IMR-90 (cell line): ENCODE measurements at regions not wholly inside any gene's neighbourhood (a gene's known extent, or its start where the extent isn't known, plus 50 kb on each side); places are given as distances from the start of the nearest gene placed in this dataset.

ENCODE experiments used
- ATAC-seq: fragments of 200-7000 bp; cut with Tn5 transposase; 2 replicates; pipeline ENCODE4 v1.9.1; 2020; ENCODE audit warnings: low read depth, mild to moderate bottlenecking, moderate library complexity
- BruUV-seq: library from RNA; stranded (reverse); fragments of 400-500 nt; replicated peaks from 2 replicates; lab custom pipeline; 2021; lab: Mats Ljungman, UMichigan
- CTCF ChIA-PET: fragments of 300-600 bp; formaldehyde crosslinking; extraction: SDS; loops from one replicate; lab custom pipeline; 2021; ENCODE audit warnings: antibody characterized with exemption; lab: Yijun Ruan, JAX
- POLR2A ChIA-PET: fragments of 300-600 bp; sonication (Branson Sonifier 250); formaldehyde crosslinking; loops from one replicate; lab custom pipeline; 2022; ENCODE audit warnings: antibody characterized with exemption; ENCODE audit not compliant: unreplicated experiment; lab: Charles Lee
- DNase-seq: peaks from one replicate; pipeline ENCODE4 v3.0.0; 2013
- H2AFZ ChIP-seq: replicated peaks from 2 replicates; pipeline ENCODE3; 2013; ENCODE audit warnings: low read length, mild to moderate bottlenecking; ENCODE audit not compliant: poor library complexity
- H2AK5ac ChIP-seq: 2 replicates; pipeline ENCODE4 v1.6.1; 2013; ENCODE audit warnings: low read depth, low read length, inconsistent platforms
- H2AK9ac ChIP-seq: replicated peaks from 2 replicates; pipeline ENCODE3; 2013; ENCODE audit warnings: mild to moderate bottlenecking, low read depth, low read length, moderate library complexity; ENCODE audit not compliant: poor library complexity
- H2BK120ac ChIP-seq: 2 replicates; pipeline ENCODE4 v1.6.1; 2013; ENCODE audit warnings: low read depth, low read length, inconsistent platforms
- H2BK15ac ChIP-seq: 3 replicates; pipeline ENCODE4 v1.6.1; 2013; ENCODE audit warnings: low read depth, low read length, inconsistent platforms
- H2BK20ac ChIP-seq: 2 replicates; pipeline ENCODE4 v1.6.1; 2013; ENCODE audit warnings: low read depth, mild to moderate bottlenecking, inconsistent platforms, low read length, moderate library complexity
- H2BK5ac ChIP-seq: 2 replicates; pipeline ENCODE4 v1.6.1; 2013; ENCODE audit warnings: mild to moderate bottlenecking, low read depth, low read length, inconsistent platforms; ENCODE audit not compliant: poor library complexity, severe bottlenecking
- H3K14ac ChIP-seq: replicated peaks from 2 replicates; pipeline ENCODE4 v1.6.1; 2013; ENCODE audit warnings: low read depth, low read length, inconsistent platforms
- H3K18ac ChIP-seq: 2 replicates; pipeline ENCODE4 v1.6.1; 2013; ENCODE audit warnings: low read depth, low read length, control low read depth
- H3K23ac ChIP-seq: 2 replicates; pipeline ENCODE4 v1.6.1; 2013; ENCODE audit warnings: low read depth, low read length, inconsistent platforms
- H3K27ac ChIP-seq: 2 replicates; pipeline ENCODE4 v1.5.1; 2013; ENCODE audit warnings: mild to moderate bottlenecking, control low read depth, low read length; ENCODE audit not compliant: insufficient read depth
- H3K27me3 ChIP-seq: 2 replicates; pipeline ENCODE4 v1.6.1; 2013; ENCODE audit warnings: low read length; ENCODE audit not compliant: control insufficient read depth, insufficient read depth
- H3K36me3 ChIP-seq: 2 replicates; pipeline ENCODE4 v1.6.1; 2013; ENCODE audit warnings: low read length, mixed read lengths; ENCODE audit not compliant: control insufficient read depth, insufficient read depth
- H3K4ac ChIP-seq: 2 replicates; pipeline ENCODE4 v1.6.1; 2013; ENCODE audit warnings: low read depth, low read length, inconsistent platforms
- H3K4me1 ChIP-seq: 2 replicates; pipeline ENCODE4 v1.6.1; 2013; ENCODE audit warnings: low read length, mixed read lengths; ENCODE audit not compliant: control insufficient read depth, insufficient read depth
- H3K4me2 ChIP-seq: 2 replicates; pipeline ENCODE4 v1.6.1; 2013; ENCODE audit warnings: low read depth, mild to moderate bottlenecking, control low read depth, low read length, moderate library complexity
- H3K4me3 ChIP-seq: 2 replicates; pipeline ENCODE4 v1.5.1; 2013; ENCODE audit warnings: low read depth, mild to moderate bottlenecking, control low read depth, low read length, moderate library complexity; ENCODE audit not compliant: insufficient read depth
- H3K56ac ChIP-seq: 2 replicates; pipeline ENCODE4 v1.6.1; 2013; ENCODE audit warnings: low read length, inconsistent platforms; ENCODE audit not compliant: insufficient read depth; ENCODE audit errors: extremely low read depth
- H3K79me1 ChIP-seq, 2 experiments: 2 replicates each; pipeline ENCODE4 v1.6.1; 2013; ENCODE audit warnings: low read length in 2 of 2, inconsistent platforms in 1 of 2, low read depth in 1 of 2
- H3K9ac ChIP-seq: 2 replicates; pipeline ENCODE4 v1.6.1; 2013; ENCODE audit warnings: low read depth, low read length, control low read depth
- H3K9me1 ChIP-seq: 2 replicates; pipeline ENCODE4 v1.6.1; 2013; ENCODE audit warnings: low read length, inconsistent platforms; ENCODE audit not compliant: insufficient read depth
- H3K9me3 ChIP-seq: 2 replicates; pipeline ENCODE4 v1.6.1; 2013; ENCODE audit warnings: low read length; ENCODE audit not compliant: control insufficient read depth, insufficient read depth
- H4K20me1 ChIP-seq: 2 replicates; pipeline ENCODE4 v1.6.1; 2013; ENCODE audit warnings: low read length, inconsistent platforms; ENCODE audit not compliant: insufficient read depth
- H4K5ac ChIP-seq: 2 replicates; pipeline ENCODE4 v1.6.1; 2013; ENCODE audit warnings: mild to moderate bottlenecking, low read depth, low read length, control low read depth
- H4K8ac ChIP-seq, 2 experiments: 2 replicates each; pipeline ENCODE4 v1.6.1; 2013; ENCODE audit warnings: low read depth in 2 of 2, low read length in 2 of 2, control low read depth in 1 of 2, inconsistent platforms in 1 of 2
- H4K91ac ChIP-seq: 2 replicates; pipeline ENCODE4 v1.6.1; 2013; ENCODE audit warnings: low read depth, low read length, inconsistent platforms; ENCODE audit not compliant: insufficient read depth
- CHD1 ChIP-seq: IDR thresholded peaks from 2 replicates; pipeline ENCODE4 v1.6.1; 2012; ENCODE audit warnings: low read depth, low read length, improper control_type of control experiment
- MAZ ChIP-seq: IDR thresholded peaks from 2 replicates; pipeline ENCODE4 v1.6.1; 2012; ENCODE audit warnings: low read depth, mild to moderate bottlenecking, low read length, improper control_type of control experiment, moderate library complexity, borderline replicate concordance
- NFE2L2 ChIP-seq: fragments of 150-350 bp; IDR thresholded peaks from 2 replicates; pipeline ENCODE4 v1.6.1; 2016; ENCODE audit warnings: low read depth, mild to moderate bottlenecking, low read length
- POLR2A ChIP-seq: IDR thresholded peaks from 2 replicates; pipeline ENCODE4 v1.6.1; 2012; ENCODE audit warnings: mild to moderate bottlenecking, low read depth, low read length
- USF2 ChIP-seq: fragments of 150-350 bp; IDR thresholded peaks from 2 replicates; pipeline ENCODE4 v1.6.1; 2017; ENCODE audit warnings: mild to moderate bottlenecking, antibody characterized with exemption, low read length, low read depth
- WGBS, 2 experiments: methylation state at CpG; one replicate each; pipeline versions ENCODE4 v1.1.5 to v1.1.7; 2013; ENCODE audit warnings: missing lambda C conversion rate in 2 of 2; ENCODE audit not compliant: insufficient read length in 1 of 2; ENCODE audit errors: extremely low coverage in 2 of 2; 5-methylcytosine and 5-hydroxymethylcytosine counted together
- dilution Hi-C: fragments of 300-500 bp; cut with HindIII; formaldehyde crosslinking; loops from one replicate; pipeline ENCODE4 v1.14.3; 2018; ENCODE audit warnings: low sequenced_read_pairs; ENCODE audit not compliant: unreplicated experiment
- in situ Hi-C: fragments of 300-500 bp; cut with MboI; formaldehyde crosslinking; loops from 3 replicates; pipeline ENCODE4 v1.14.3; 2019; ENCODE audit warnings: low sequenced_read_pairs, inconsistent platforms, mixed read lengths
- intact Hi-C: fragments of 100-400 bp; cut with micrococcal nuclease; formaldehyde crosslinking; loops from 2 replicates; pipeline ENCODE4 v1.10.0; 2022
- TF ChIP-seq, protein P1 (sequence below): fragments of 150-350 bp; IDR thresholded peaks from 2 replicates; pipeline ENCODE4 v1.6.1; 2016; ENCODE audit warnings: low read depth, mild to moderate bottlenecking, low read length, moderate library complexity, borderline replicate concordance

GRCh38 chr18:43578211-43578610 lies 300.9 kb upstream of the SYT4 start:
- Histone ChIP-seq H4K20me1 (no peaks in the 10 kb centered on the region), H3K4me1 (no peaks in the 10 kb centered on the region), H3K14ac (no peak overlapping the region), H3K4me2 (no peak overlapping the region), H3K23ac (no peak overlapping the region), H3K18ac (no peak overlapping the region), H3K36me3 (no peaks in the 10 kb centered on the region), H2BK120ac (no peak overlapping the region), H4K91ac (no peak overlapping the region), H3K56ac (no peak overlapping the region), H2BK15ac (no peak overlapping the region), H2AK9ac (no peak overlapping the region), H2AK5ac (no peak overlapping the region), H3K9me3 (no peaks in the 10 kb centered on the region), H4K5ac (no peak overlapping the region), H2AFZ (no peak overlapping the region), H3K27ac (no peak overlapping the region), H3K9me1 (no peaks in the 10 kb centered on the region), H4K8ac (no peak overlapping the region), H3K9ac (no peak overlapping the region), H2BK20ac (no peak overlapping the region), H3K27me3 (no peaks in the 10 kb centered on the region), H3K4me3 (no peak overlapping the region), H3K4ac (no peak overlapping the region), H2BK5ac (no peak overlapping the region), H3K79me1 (no peaks in the 10 kb centered on the region)
- no CpG with 5 or more reads among the region's 1 CpG for WGBS, 2 experiments
- TF ChIP-seq POLR2A = no peak
- TF ChIP-seq, protein P1, sequence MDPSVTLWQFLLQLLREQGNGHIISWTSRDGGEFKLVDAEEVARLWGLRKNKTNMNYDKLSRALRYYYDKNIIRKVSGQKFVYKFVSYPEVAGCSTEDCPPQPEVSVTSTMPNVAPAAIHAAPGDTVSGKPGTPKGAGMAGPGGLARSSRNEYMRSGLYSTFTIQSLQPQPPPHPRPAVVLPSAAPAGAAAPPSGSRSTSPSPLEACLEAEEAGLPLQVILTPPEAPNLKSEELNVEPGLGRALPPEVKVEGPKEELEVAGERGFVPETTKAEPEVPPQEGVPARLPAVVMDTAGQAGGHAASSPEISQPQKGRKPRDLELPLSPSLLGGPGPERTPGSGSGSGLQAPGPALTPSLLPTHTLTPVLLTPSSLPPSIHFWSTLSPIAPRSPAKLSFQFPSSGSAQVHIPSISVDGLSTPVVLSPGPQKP = no peak
- TF ChIP-seq MAZ = no peak
- no peak for TF ChIP-seq CHD1
- TF ChIP-seq NFE2L2 = no peak
- TF ChIP-seq USF2 = no peak
- POLR2A ChIA-PET = no interaction called here
- CTCF ChIA-PET = no interaction called here
- ATAC-seq = no peak
- no peak for DNase-seq
- in situ Hi-C loops = loop anchor here (25.0 kb wide), 1 partner anchor 1466 kb away; no protein-coding TSS in a partner anchor
- dilution Hi-C loops = no loop called here
- intact Hi-C loops = no loop called here
- BruUV-seq = no TSS peak
